GM18868 (cell line): ENCODE measurements at regions not wholly inside any gene's neighbourhood (a gene's known extent, or its start where the extent isn't known, plus 50 kb on each side); places are given as distances from the start of the nearest gene placed in this dataset.
A peak's percentile ranks its signal among the peaks of the same experiment; 100 is the strongest.
"Not testable (repeated sequence)": the region's sequence is repeated elsewhere in the genome, so short reads cannot be mapped to it uniquely, and the experiment has no call there.

Source experiments
- ATAC-seq: cut with Tn5 transposase; IDR thresholded peaks from one replicate; pipeline ENCODE4 v1.9.1; 2021; ENCODE audit warnings: mild to moderate bottlenecking, moderate library complexity; ENCODE audit not compliant: unreplicated experiment

- ATAC-seq: no peak
These were observed 271.3 kb downstream of the PCDH20 start for GRCh38 chr13:61144301-61144700.

GRCh38 chr13:61142506-61142905 is 273.1 kb downstream of the PCDH20 start:
- no peak for ATAC-seq

- no peak for ATAC-seq
These were observed 276.8 kb downstream of the PCDH20 start for GRCh38 chr13:61138857-61139256.

GRCh38 chr13:61136515-61136914 is 279.1 kb downstream of the PCDH20 start:
- no peak for ATAC-seq

GRCh38 chr13:61136093-61136492 is 279.6 kb downstream of the PCDH20 start:
- no peak for ATAC-seq

- peak; percentile 54 for ATAC-seq
These were observed 280.1 kb downstream of the PCDH20 start for GRCh38 chr13:61135583-61135982.

GRCh38 chr13:61128850-61129645 is 286.6 kb downstream of the PCDH20 start:
- no peak for ATAC-seq

GRCh38 chr13:61123538-61124289 is 291.9 kb downstream of the PCDH20 start:
- ATAC-seq: peak; percentile 69

- ATAC-seq: no peak
These were observed 302.4 kb downstream of the PCDH20 start for GRCh38 chr13:61113140-61113658.

GRCh38 chr13:61111529-61111928 is 304.1 kb downstream of the PCDH20 start:
- no peak for ATAC-seq

GRCh38 chr13:61110732-61111131 is 304.9 kb downstream of the PCDH20 start:
- no peak for ATAC-seq

- ATAC-seq: no peak
These were observed 305.9 kb downstream of the PCDH20 start for GRCh38 chr13:61109741-61110140.

- no peak for ATAC-seq
These were observed 307.7 kb downstream of the PCDH20 start for GRCh38 chr13:61107989-61108388.

GRCh38 chr13:61095885-61096284 is 319.8 kb downstream of the PCDH20 start:
- no peak for ATAC-seq

GRCh38 chr13:61094865-61095264 is 320.8 kb downstream of the PCDH20 start:
- no peak for ATAC-seq

- not testable (repeated sequence) for ATAC-seq
These were observed 325.8 kb downstream of the PCDH20 start for GRCh38 chr13:61089894-61090293.

GRCh38 chr13:61086087-61086486 is 329.6 kb downstream of the PCDH20 start:
- ATAC-seq: no peak

GRCh38 chr13:61084988-61085387 is 330.7 kb downstream of the PCDH20 start:
- no peak for ATAC-seq

- no peak for ATAC-seq
These were observed 336.5 kb downstream of the PCDH20 start for GRCh38 chr13:61078976-61079770.

- ATAC-seq: no peak
These were observed 363.5 kb downstream of the PCDH20 start for GRCh38 chr13:61052175-61052574.

- no peak for ATAC-seq
These were observed 370.4 kb downstream of the PCDH20 start for GRCh38 chr13:61045251-61045650.
